K562 (cell line): ENCODE measurements at regions not wholly inside any gene's neighbourhood (a gene's known extent, or its start where the extent isn't known, plus 50 kb on each side); places are given as distances from the start of the nearest gene placed in this dataset.

Experiments
- ATAC-seq: fragments of 200-7000 bp; cut with Tn5 transposase; 3 replicates; pipeline ENCODE4 v1.9.1; 2020; ENCODE audit warnings: moderate library complexity
- BruUV-seq: library from RNA; stranded (reverse); fragments of 400-500 nt; replicated peaks from 2 replicates; lab custom pipeline; 2021; lab: Mats Ljungman, UMichigan
- CTCF ChIA-PET: fragments of 300-600 bp; formaldehyde crosslinking; extraction: SDS; loops from one replicate; lab custom pipeline; 2021; ENCODE audit warnings: low intra/inter-chr PET ratio; lab: Yijun Ruan, JAX
- POLR2A ChIA-PET: fragments of 300-600, 350-650 bp; sonication (Branson Sonifier 250); formaldehyde crosslinking; extraction: SDS; loops from one replicate; lab custom pipeline; 2021; ENCODE audit warnings: antibody characterized with exemption, inconsistent platforms; lab: Yijun Ruan, JAX
- DNase-seq, 4 experiments: peaks; one replicate each; pipeline versions ENCODE4 v3.0.0 to v3.0.0-alpha.2; 2011 to 2018; ENCODE audit warnings: low spot score in 3 of 4, mixed read lengths in 3 of 4; ENCODE audit errors: extremely low read depth in 1 of 4
- FAIRE-seq: peaks from 2 replicates; lab custom pipeline; 2011; peaks lifted over from hg19 to GRCh38; lab: Jason Lieb, UNC
- H2AFZ ChIP-seq: 2 replicates; pipeline ENCODE4 v1.6.0; 2011; ENCODE audit warnings: low read depth, low read length, control low read depth, inconsistent platforms
- H3K27ac ChIP-seq: fragments of 200-600 bp; 3 replicates; pipeline ENCODE4 v1.8.0; 2011; ENCODE audit warnings: low read depth, mild to moderate bottlenecking, control low read depth, inconsistent platforms, low read length, moderate library complexity, mixed read lengths; ENCODE audit errors: extremely low read depth
- H3K27me3 ChIP-seq, 2 experiments: fragments of 300-600 bp in 1 of 2; 2 replicates in 1 of 2; 3 replicates in 1 of 2; pipeline versions ENCODE4 v1.6.0 to v1.8.0; 2011; ENCODE audit warnings: inconsistent platforms in 2 of 2, low read length in 2 of 2, mild to moderate bottlenecking in 1 of 2, mixed read lengths in 1 of 2, moderate library complexity in 1 of 2; ENCODE audit not compliant: control insufficient read depth in 2 of 2, insufficient read depth in 2 of 2
- H3K36me3 ChIP-seq: fragments of 300-600 bp; 3 replicates; pipeline ENCODE4 v1.8.0; 2011; ENCODE audit warnings: mild to moderate bottlenecking, low read length, inconsistent platforms; ENCODE audit not compliant: control insufficient read depth, insufficient read depth
- H3K4me1 ChIP-seq, 2 experiments: fragments of 200-600 bp in 1 of 2; replicated peaks in 1 of 2; 2 replicates in 1 of 2; 3 replicates in 1 of 2; pipeline versions ENCODE4 v1.5.1 to v1.8.0; 2011; ENCODE audit warnings: inconsistent platforms in 2 of 2, low read length in 2 of 2, mild to moderate bottlenecking in 1 of 2, mixed read lengths in 1 of 2, moderate library complexity in 1 of 2; ENCODE audit not compliant: control insufficient read depth in 2 of 2, insufficient read depth in 2 of 2
- H3K4me2 ChIP-seq: 2 replicates; pipeline ENCODE4 v1.6.1; 2011; ENCODE audit warnings: low read length, control low read depth, inconsistent platforms, mixed read lengths; ENCODE audit not compliant: insufficient read depth
- H3K4me3 ChIP-seq: fragments of 200-600 bp; sonication (generic), shearing (Covaris generic); 2 replicates; pipeline ENCODE4 v1.5.1; 2016; ENCODE audit warnings: control low read depth, inconsistent platforms
- H3K79me2 ChIP-seq: fragments of 200-600 bp; 3 replicates; pipeline ENCODE4 v1.8.0; 2011; ENCODE audit warnings: low read length, inconsistent platforms; ENCODE audit not compliant: control insufficient read depth, insufficient read depth
- H3K9ac ChIP-seq, 2 experiments: 2 replicates each; pipeline versions ENCODE4 v1.6.0 to v1.6.1; 2011; ENCODE audit warnings: low read depth in 2 of 2, low read length in 2 of 2, control low read depth in 1 of 2, inconsistent platforms in 1 of 2, mild to moderate bottlenecking in 1 of 2, mixed read lengths in 1 of 2; ENCODE audit not compliant: insufficient read depth in 1 of 2
- H3K9me1 ChIP-seq: one replicate; pipeline ENCODE4 v1.6.0; 2011; ENCODE audit warnings: inconsistent platforms, mild to moderate bottlenecking, low read length, moderate library complexity; ENCODE audit not compliant: control insufficient read depth, insufficient read depth
- H3K9me3 ChIP-seq: replicated peaks from 2 replicates; pipeline ENCODE4 v1.5.1; 2011; ENCODE audit warnings: low read depth, low read length, inconsistent platforms; ENCODE audit not compliant: control insufficient read depth, insufficient read depth
- H4K20me1 ChIP-seq: replicated peaks from 2 replicates; pipeline ENCODE4 v1.6.1; 2011; ENCODE audit warnings: low read length, inconsistent platforms, mixed read lengths; ENCODE audit not compliant: control insufficient read depth, insufficient read depth
- ATF6 ChIP-seq: sonication (generic); formaldehyde crosslinking; IDR thresholded peaks from 2 replicates; pipeline ENCODE4 v1.4.0; 2020; ENCODE audit warnings: mild to moderate bottlenecking, missing genetic modification reagents
- BRCA1 ChIP-seq, 2 experiments: fragments of 450-650 bp in 1 of 2; sonication (generic) in 1 of 2; formaldehyde crosslinking in 1 of 2; IDR thresholded peaks; 2 replicates each; pipeline versions ENCODE4 v1.5.0 to v1.6.1; 2017 to 2020; ENCODE audit warnings: mild to moderate bottlenecking in 1 of 2, missing genetic modification reagents in 1 of 2
- COPS2 ChIP-seq: fragments of 450-650 bp; conservative IDR thresholded peaks from 2 replicates; pipeline ENCODE4 v1.6.1; 2016; ENCODE audit warnings: mild to moderate bottlenecking, moderate library complexity
- HSF4 ChIP-seq: fragments of 250-450 bp; sonication (Bioruptor Pico); IDR thresholded peaks from 2 replicates; pipeline ENCODE4 v2.1.2; 2022; ENCODE audit warnings: mild to moderate bottlenecking, moderate library complexity, borderline replicate concordance
- ILF3 ChIP-seq: fragments of 450-650 bp; IDR thresholded peaks from 2 replicates; pipeline ENCODE4 v1.6.1; 2018; ENCODE audit warnings: antibody characterized with exemption, mild to moderate bottlenecking, moderate library complexity, borderline replicate concordance
- JUND ChIP-seq, 2 experiments: IDR thresholded peaks; 2 replicates in 1 of 2; 3 replicates in 1 of 2; pipeline ENCODE4 v1.6.1; 2011; ENCODE audit warnings: borderline replicate concordance in 2 of 2, low read depth in 2 of 2, low read length in 2 of 2, improper control_type of control experiment in 1 of 2, missing biosample characterization in 1 of 2, missing genetic modification characterization in 1 of 2, missing genetic modification reagents in 1 of 2
- MAFF ChIP-seq: IDR thresholded peaks from 2 replicates; pipeline ENCODE4 v1.6.1; 2012; ENCODE audit warnings: low read length, improper control_type of control experiment
- MCM7 ChIP-seq, 2 experiments: fragments of 450-650 bp; IDR thresholded peaks; 2 replicates each; pipeline ENCODE4 v1.6.1; 2016 to 2018
- MXI1 ChIP-seq: IDR thresholded peaks from 2 replicates; pipeline ENCODE4 v1.6.1; 2011; ENCODE audit warnings: low read depth, mild to moderate bottlenecking, improper control_type of control experiment, low read length
- POLR2H ChIP-seq: IDR thresholded peaks from 2 replicates; pipeline ENCODE4 v1.6.1; 2016; ENCODE audit warnings: missing genetic modification characterization, low read depth, mild to moderate bottlenecking, control low read depth, missing compliant biosample characterization, moderate library complexity
- RBFOX2 ChIP-seq: fragments of 200-400 bp; formaldehyde crosslinking; IDR thresholded peaks from 2 replicates; pipeline ENCODE4 v1.6.1; 2017; ENCODE audit warnings: low read depth, mild to moderate bottlenecking, low read length, moderate library complexity
- TCF3 ChIP-seq: sonication (generic); formaldehyde crosslinking; IDR thresholded peaks from 2 replicates; pipeline ENCODE4 v1.4.0; 2020; ENCODE audit warnings: mild to moderate bottlenecking, missing genetic modification reagents
- TFAM ChIP-seq: fragments of 250-450 bp; sonication (Bioruptor Pico); conservative IDR thresholded peaks from 2 replicates; pipeline ENCODE4 v1.5.0; 2021; ENCODE audit warnings: mild to moderate bottlenecking, moderate library complexity
- ZNF280A ChIP-seq: fragments of 450-650 bp; IDR thresholded peaks from 2 replicates; pipeline ENCODE4 v1.6.1; 2018; ENCODE audit warnings: mild to moderate bottlenecking, low read depth; ENCODE audit not compliant: partially characterized antibody
- WGBS: fragments of 100-300 bp; shearing (Covaris generic); methylation state at CpG from one replicate; pipeline ENCODE4 v1.1.6; 2016; ENCODE audit warnings: low coverage, mixed read lengths; ENCODE audit not compliant: insufficient coverage; ENCODE audit errors: missing lambda C conversion rate; 5-methylcytosine and 5-hydroxymethylcytosine counted together
- in situ Hi-C: fragments of 300-500 bp; cut with MboI; formaldehyde crosslinking; loops from 4 replicates; pipeline ENCODE4 v1.15.0; 2018; ENCODE audit warnings: inconsistent platforms, mixed read lengths
- intact Hi-C: fragments of 100-400 bp; cut with micrococcal nuclease; formaldehyde crosslinking; loops from 2 replicates; pipeline ENCODE4 v1.14.2; 2022

GRCh38 chr7:98553666-98554065 lies 63.4 kb upstream of the NPTX2 start:
- CTCF ChIA-PET, result no interaction called here

More at GRCh38 chr7:98553666-98554065, 63.4 kb upstream of the NPTX2 start:
- Histone ChIP-seq H3K9me3 (no peaks in the 10 kb centered on the region), H3K4me2 (no peak overlapping the region), H3K9ac (no peak overlapping the region)
- BruUV-seq, result no TSS peak
- ATAC-seq, result no peak
- no peak for DNase-seq
- no peak for TF ChIP-seq TCF3 (CRISPR knock-in tag)
- TF ChIP-seq HSF4, result no peak
- TF ChIP-seq MCM7 (IDR thresholded peaks at IDR 0.05), result no peak
- TF ChIP-seq TFAM (CRISPR knock-in tag), result no peak
- no peak for TF ChIP-seq JUND (IDR thresholded peaks at IDR 0.05; ENCODE audit: borderline replicate concordance, low read depth, low read length)
- TF ChIP-seq JUND (tag; IDR thresholded peaks at IDR 0.05; ENCODE audit: borderline replicate concordance, low read depth, low read length), result no peak
- TF ChIP-seq RBFOX2, result no peak
- no peak for TF ChIP-seq ILF3
- TF ChIP-seq COPS2, result no peak
- no peak for TF ChIP-seq ATF6 (CRISPR knock-in tag)
- TF ChIP-seq BRCA1 (IDR thresholded peaks at IDR 0.05), result no peak
- TF ChIP-seq BRCA1 (CRISPR knock-in tag; IDR thresholded peaks at IDR 0.05), result no peak
- no peak for TF ChIP-seq POLR2H (tag)
- TF ChIP-seq MXI1, result no peak
- no peak for TF ChIP-seq ZNF280A
- TF ChIP-seq MAFF, result no peak
- TF ChIP-seq, all 486 proteins: peak for 0
- 6% methylated on average over 7 of the region's 7 CpGs for WGBS
- H3K36me3 ChIP-seq, result no peaks in the 10 kb centered on the region
- no peaks in the 10 kb centered on the region for H3K79me2 ChIP-seq
- H3K9me1 ChIP-seq, result no peaks in the 10 kb centered on the region
- no peak for FAIRE-seq
- no peak overlapping the region for H3K27ac ChIP-seq
- no peak overlapping the region for H3K4me3 ChIP-seq
- no peaks in the 10 kb centered on the region for H4K20me1 ChIP-seq
- intact Hi-C loops (no loop called here), in situ Hi-C loops (no loop called here)
- POLR2A ChIA-PET, result interaction anchor here (0.8 to 1.0 kb wide), 2 partner anchors 16 to 42 kb away, joined by 3 to 4 read pairs; no protein-coding TSS in a partner anchor
- no peaks in the 10 kb centered on the region for H3K4me1 ChIP-seq
- H2AFZ ChIP-seq, result no peak overlapping the region
- H3K27me3 ChIP-seq, result peaks cover 3 to 31% of the 10 kb centered on the region in 2 experiments; a peak in 2 of 5 replicates
